ENCODE measurements at regions not wholly inside any gene's neighbourhood (a gene's known extent, or its start where the extent isn't known, plus 50 kb on each side); places are given as distances from the start of the nearest gene placed in this dataset.

GRCh38 chr10:36886303-36886891 lies 239.0 kb upstream of the ANKRD30A start:
- no peak for TF ChIP-seq CTCF (IDR thresholded peaks at IDR 0.05)
- no peak for TF ChIP-seq POLR2A (IDR thresholded peaks at IDR 0.05)
- no peak for TF ChIP-seq EP300 (IDR thresholded peaks at IDR 0.05)
